NT2/D1 (cell line): ENCODE measurements at regions not wholly inside any gene's neighbourhood (a gene's known extent, or its start where the extent isn't known, plus 50 kb on each side); places are given as distances from the start of the nearest gene placed in this dataset.

Source experiments
- DNase-seq: peaks from one replicate; pipeline ENCODE4 v3.0.0-alpha.2; 2011; ENCODE audit warnings: low read depth, low spot score
- H3K27me3 ChIP-seq: 2 replicates; pipeline ENCODE4 v1.6.0; 2011; ENCODE audit warnings: mild to moderate bottlenecking; ENCODE audit not compliant: insufficient read length, insufficient read depth
- H3K36me3 ChIP-seq: 2 replicates; pipeline ENCODE4 v1.6.1; 2011; ENCODE audit warnings: mild to moderate bottlenecking, low read length, mixed read lengths; ENCODE audit not compliant: insufficient read depth, insufficient read length
- H3K4me1 ChIP-seq: 2 replicates; pipeline ENCODE4 v1.5.1; 2011; ENCODE audit not compliant: insufficient read depth, insufficient read length
- H3K4me3 ChIP-seq: 2 replicates; pipeline ENCODE4 v1.5.1; 2011; ENCODE audit warnings: low read depth; ENCODE audit not compliant: insufficient read length
- H3K9ac ChIP-seq: 2 replicates; pipeline ENCODE4 v1.6.0; 2011; ENCODE audit warnings: low read depth; ENCODE audit not compliant: insufficient read length
- H3K9me3 ChIP-seq: 2 replicates; pipeline ENCODE4 v1.5.1; 2011; ENCODE audit warnings: mild to moderate bottlenecking, low read length; ENCODE audit not compliant: insufficient read depth
- SUZ12 ChIP-seq: IDR thresholded peaks from 2 replicates; pipeline ENCODE4 v1.6.1; 2011; ENCODE audit not compliant: insufficient read length, insufficient read depth; ENCODE audit errors: extremely low read depth
- YY1 ChIP-seq: IDR thresholded peaks from 2 replicates; pipeline ENCODE4 v1.6.1; 2011; ENCODE audit not compliant: insufficient read length, insufficient read depth
- ZNF274 ChIP-seq: IDR thresholded peaks from 2 replicates; pipeline ENCODE4 v1.6.1; 2011; ENCODE audit warnings: mild to moderate bottlenecking, low read depth, low read length

- Histone ChIP-seq H3K4me3 (no peak overlapping the region), H3K27me3 (no peaks in the 10 kb centered on the region), H3K9ac (no peak overlapping the region), H3K36me3 (no peaks in the 10 kb centered on the region), H3K9me3 (no peaks in the 10 kb centered on the region), H3K4me1 (no peaks in the 10 kb centered on the region)
- DNase-seq, result no peak
- TF ChIP-seq ZNF274 (no peak), YY1 (no peak), SUZ12 (no peak)
These were observed 1682.8 kb upstream of the FLRT2 start for GRCh38 chr14:83847102-83847501.

- no peaks in the 10 kb centered on the region for H3K36me3 ChIP-seq
- no peaks in the 10 kb centered on the region for H3K9me3 ChIP-seq
- no peak for DNase-seq
- no peaks in the 10 kb centered on the region for H3K27me3 ChIP-seq
- H3K9ac ChIP-seq, result no peak overlapping the region
- no peaks in the 10 kb centered on the region for H3K4me1 ChIP-seq
- no peak overlapping the region for H3K4me3 ChIP-seq
- TF ChIP-seq YY1, result no peak
- TF ChIP-seq SUZ12, result no peak
- no peak for TF ChIP-seq ZNF274
These were observed 1679.9 kb upstream of the FLRT2 start for GRCh38 chr14:83850092-83850491.

- no peak overlapping the region for H3K9ac ChIP-seq
- H3K36me3 ChIP-seq, result no peaks in the 10 kb centered on the region
- H3K27me3 ChIP-seq, result no peaks in the 10 kb centered on the region
- DNase-seq, result no peak
- no peak for TF ChIP-seq YY1
- TF ChIP-seq ZNF274, result no peak
- no peak for TF ChIP-seq SUZ12
- no peaks in the 10 kb centered on the region for H3K4me1 ChIP-seq
- no peaks in the 10 kb centered on the region for H3K9me3 ChIP-seq
- no peak overlapping the region for H3K4me3 ChIP-seq
These were observed 1673.6 kb upstream of the FLRT2 start for GRCh38 chr14:83856334-83856733.

- Histone ChIP-seq H3K9me3 (no peaks in the 10 kb centered on the region), H3K4me1 (no peaks in the 10 kb centered on the region), H3K9ac (no peak overlapping the region), H3K36me3 (no peaks in the 10 kb centered on the region), H3K4me3 (no peak overlapping the region), H3K27me3 (no peaks in the 10 kb centered on the region)
- TF ChIP-seq SUZ12 (no peak), YY1 (no peak), ZNF274 (no peak)
- DNase-seq, result no peak
These were observed 1669.3 kb upstream of the FLRT2 start for GRCh38 chr14:83860631-83861155.

GRCh38 chr14:83863042-83863774, 1666.7 kb upstream of the FLRT2 start:
- H3K9ac ChIP-seq, result no peak overlapping the region
- TF ChIP-seq SUZ12 (no peak), YY1 (no peak), ZNF274 (no peak)
- no peak for DNase-seq
- no peaks in the 10 kb centered on the region for H3K27me3 ChIP-seq
- no peaks in the 10 kb centered on the region for H3K9me3 ChIP-seq
- no peaks in the 10 kb centered on the region for H3K4me1 ChIP-seq
- H3K4me3 ChIP-seq, result no peak overlapping the region
- H3K36me3 ChIP-seq, result no peaks in the 10 kb centered on the region

GRCh38 chr14:83864106-83864505, 1665.8 kb upstream of the FLRT2 start:
- Histone ChIP-seq H3K36me3 (no peaks in the 10 kb centered on the region), H3K9me3 (no peaks in the 10 kb centered on the region), H3K9ac (no peak overlapping the region), H3K4me1 (no peaks in the 10 kb centered on the region), H3K27me3 (no peaks in the 10 kb centered on the region), H3K4me3 (no peak overlapping the region)
- no peak for TF ChIP-seq YY1
- no peak for TF ChIP-seq SUZ12
- no peak for TF ChIP-seq ZNF274
- no peak for DNase-seq

GRCh38 chr14:83867566-83868225, 1662.2 kb upstream of the FLRT2 start:
- H3K9ac ChIP-seq, result no peak overlapping the region
- no peaks in the 10 kb centered on the region for H3K9me3 ChIP-seq
- no peaks in the 10 kb centered on the region for H3K4me1 ChIP-seq
- TF ChIP-seq YY1 (no peak), SUZ12 (no peak), ZNF274 (no peak)
- H3K36me3 ChIP-seq, result no peaks in the 10 kb centered on the region
- no peaks in the 10 kb centered on the region for H3K27me3 ChIP-seq
- no peak overlapping the region for H3K4me3 ChIP-seq
- DNase-seq, result no peak
